Stimulated activated CD8-positive, alpha-beta memory T cell treated with anti-CD3 and anti-CD28 coated beads, Interleukin-4, amount 100 ng/mL, for 48 hours (primary cell): ENCODE measurements at regions not wholly inside any gene's neighbourhood (a gene's known extent, or its start where the extent isn't known, plus 50 kb on each side); places are given as distances from the start of the nearest gene placed in this dataset.
"Not testable (repeated sequence)": the region's sequence is repeated elsewhere in the genome, so short reads cannot be mapped to it uniquely, and the experiment has no call there.

Source experiments
- DNase-seq: peaks from one replicate; pipeline ENCODE4 v3.0.0-alpha.2; 2020

DNA sequence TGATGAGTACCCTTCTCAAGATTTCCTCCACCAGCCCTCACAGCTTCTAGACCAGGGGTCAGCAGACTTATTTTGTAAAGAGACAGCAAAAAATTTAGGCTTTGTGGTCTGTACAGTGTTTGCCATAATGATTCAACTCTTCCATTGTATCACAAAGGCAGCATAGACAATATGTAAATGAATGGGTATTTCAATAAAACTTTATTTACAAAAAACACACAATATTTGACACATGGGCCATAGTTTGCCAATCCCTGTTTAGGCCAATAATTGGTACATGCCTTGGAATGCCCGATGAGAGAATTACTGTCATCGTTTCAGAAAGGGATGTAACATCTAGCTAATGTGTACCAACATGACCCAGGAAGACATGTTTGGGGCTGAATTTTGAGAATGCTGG is 178.9 kb upstream of the GALNT2 start:
- no peak for DNase-seq

- DNase-seq = no peak
These were observed 178.5 kb upstream of the GALNT2 start for GRCh38 chr1:229888561-229889001.

DNA sequence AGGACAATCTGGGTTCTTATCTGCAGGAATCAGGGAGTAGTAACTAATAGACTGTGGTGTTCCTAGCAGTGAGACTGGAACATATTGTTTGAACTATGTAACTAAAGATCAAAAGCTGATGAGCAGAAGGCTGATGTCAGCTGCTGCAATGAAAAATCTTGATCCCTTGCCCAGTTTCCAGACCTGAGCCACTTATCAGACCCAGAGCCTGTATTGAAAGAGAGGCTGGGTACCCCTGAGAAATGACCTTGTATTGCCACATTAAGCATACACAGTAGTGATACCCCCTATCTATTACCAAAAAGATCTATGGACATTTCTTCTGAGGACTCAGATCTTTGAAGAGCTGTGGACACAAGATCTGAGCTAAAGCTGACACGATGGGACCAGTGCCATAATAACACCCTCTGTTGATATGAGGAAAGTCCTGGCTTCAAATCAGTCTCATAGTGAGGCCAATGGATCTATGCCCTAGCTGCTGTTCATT is 178.0 kb upstream of the GALNT2 start:
- DNase-seq = no peak

- no peak for DNase-seq
These were observed 175.8 kb upstream of the GALNT2 start for GRCh38 chr1:229891227-229891626.

- DNase-seq = no peak
These were observed 174.4 kb upstream of the GALNT2 start for GRCh38 chr1:229892515-229893117.

DNA sequence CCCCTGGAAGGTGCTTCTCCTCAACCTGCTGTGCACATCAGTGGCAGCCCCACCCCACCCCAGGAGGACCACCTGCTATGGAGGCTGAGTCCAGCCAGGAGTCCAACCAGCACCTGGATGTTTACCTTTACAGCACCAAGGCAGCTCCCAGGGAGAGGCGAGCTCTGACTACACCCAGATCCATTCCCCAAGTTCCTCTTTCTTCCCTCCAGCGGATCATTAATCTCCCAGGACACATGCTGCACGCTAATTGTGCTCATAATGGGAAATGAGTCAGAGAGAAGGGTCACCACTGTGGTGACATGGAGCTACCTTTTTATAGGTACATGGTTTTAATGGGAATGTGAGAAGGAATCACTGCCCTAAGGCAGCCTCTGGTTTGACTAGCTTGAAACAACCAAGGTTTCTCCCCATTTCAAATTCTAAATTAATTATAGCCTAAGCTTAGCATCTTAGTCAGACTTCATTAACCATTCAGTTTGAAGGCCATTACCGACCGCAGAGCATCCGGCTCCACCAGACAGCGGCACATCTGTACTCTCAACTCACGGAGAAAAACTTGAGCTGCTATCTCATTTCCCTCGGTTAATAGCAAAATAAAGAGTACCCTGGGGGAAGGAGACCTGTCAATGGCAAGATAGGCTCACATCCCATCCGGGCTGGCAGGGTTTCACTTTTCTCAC is 173.1 kb upstream of the GALNT2 start:
- DNase-seq = no peak

DNA sequence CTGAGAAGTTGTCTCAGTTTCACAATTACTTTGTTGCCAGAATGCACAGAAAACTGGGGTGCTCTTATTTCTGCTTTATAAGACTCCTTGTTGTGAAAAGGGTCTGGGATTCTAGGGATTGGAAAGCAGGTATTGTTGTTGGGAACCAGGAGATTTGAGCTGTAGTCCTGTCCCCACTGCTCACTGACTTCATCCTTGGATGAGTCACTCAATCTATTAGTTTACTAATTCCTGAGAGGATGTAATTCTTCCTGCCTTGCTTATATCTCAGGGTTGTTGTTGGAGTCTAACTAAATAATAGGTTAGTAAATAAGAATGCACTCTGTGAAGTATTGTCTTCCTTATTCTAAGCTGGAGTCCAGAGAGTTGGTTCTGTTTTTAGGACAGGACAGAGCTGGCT is 172.5 kb upstream of the GALNT2 start:
- no peak for DNase-seq

DNA sequence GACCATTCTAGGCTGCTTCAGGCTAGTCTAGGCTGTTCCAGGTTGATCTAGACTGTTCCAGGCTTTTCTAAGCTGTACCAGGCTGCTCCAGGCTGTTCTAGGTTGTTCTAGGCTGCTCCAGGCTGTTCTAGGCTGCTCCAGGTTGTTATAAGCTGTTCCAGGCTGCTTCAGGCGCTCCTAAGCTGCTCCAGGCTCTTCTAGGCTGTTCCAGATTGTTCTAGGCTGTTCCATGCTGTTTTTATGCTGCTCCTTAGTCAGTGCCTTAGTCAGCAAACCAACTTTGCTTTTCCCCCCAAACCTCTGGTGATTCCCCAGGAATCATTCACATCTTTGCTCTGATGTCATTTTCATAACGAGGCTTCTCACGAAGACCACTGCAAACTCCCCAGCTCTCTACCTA is 171.4 kb upstream of the GALNT2 start:
- no peak for DNase-seq

DNA sequence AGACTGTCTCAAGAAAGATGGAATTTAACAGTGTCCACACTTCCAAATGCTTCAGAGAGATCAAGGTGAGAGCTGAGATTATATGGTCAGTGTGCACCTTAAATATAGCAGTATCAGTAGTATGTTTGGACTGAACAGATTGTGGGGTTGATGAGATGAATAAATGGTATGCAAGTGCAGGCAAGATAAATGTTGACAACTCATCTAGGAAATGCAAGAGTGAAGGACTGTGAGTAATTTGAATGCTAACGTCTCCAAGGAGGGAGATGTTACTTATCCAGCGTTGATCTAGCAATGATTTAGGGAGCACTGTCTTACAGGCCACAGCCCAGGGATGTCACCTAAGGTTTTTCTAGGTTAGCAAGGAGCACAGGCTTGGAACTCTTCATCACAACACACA is 170.7 kb upstream of the GALNT2 start:
- no peak for DNase-seq

GRCh38 chr1:229896861-229897260 is 170.2 kb upstream of the GALNT2 start:
- DNase-seq = no peak

- DNase-seq = no peak
These were observed 169.5 kb upstream of the GALNT2 start for GRCh38 chr1:229897501-229897900.

- DNase-seq = no peak
These were observed 166.8 kb upstream of the GALNT2 start for GRCh38 chr1:229900220-229900619.

GRCh38 chr1:229905031-229905545 is 161.9 kb upstream of the GALNT2 start:
- DNase-seq = no peak

DNA sequence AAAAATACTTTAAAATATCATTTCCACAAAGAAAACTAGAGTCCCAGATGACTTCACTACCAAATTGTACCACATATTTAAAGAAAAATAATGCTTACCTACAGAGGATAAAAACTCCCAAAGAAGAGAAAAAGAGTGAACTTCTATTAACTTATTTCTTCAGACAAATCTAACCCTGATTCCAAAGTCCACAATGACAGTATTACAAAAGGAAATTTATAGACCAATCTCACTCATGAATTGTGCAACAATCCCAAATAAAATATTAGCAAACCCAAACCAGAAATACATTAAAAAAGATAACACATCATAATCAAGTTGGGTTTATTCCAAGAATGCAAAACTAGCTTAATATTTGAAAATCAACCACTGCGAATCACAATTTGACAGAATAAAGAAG is 161.4 kb upstream of the GALNT2 start:
- no peak for DNase-seq

GRCh38 chr1:229907884-229908638 is 159.0 kb upstream of the GALNT2 start:
- no peak for DNase-seq

GRCh38 chr1:229908689-229909088 is 158.3 kb upstream of the GALNT2 start:
- DNase-seq = no peak

DNA sequence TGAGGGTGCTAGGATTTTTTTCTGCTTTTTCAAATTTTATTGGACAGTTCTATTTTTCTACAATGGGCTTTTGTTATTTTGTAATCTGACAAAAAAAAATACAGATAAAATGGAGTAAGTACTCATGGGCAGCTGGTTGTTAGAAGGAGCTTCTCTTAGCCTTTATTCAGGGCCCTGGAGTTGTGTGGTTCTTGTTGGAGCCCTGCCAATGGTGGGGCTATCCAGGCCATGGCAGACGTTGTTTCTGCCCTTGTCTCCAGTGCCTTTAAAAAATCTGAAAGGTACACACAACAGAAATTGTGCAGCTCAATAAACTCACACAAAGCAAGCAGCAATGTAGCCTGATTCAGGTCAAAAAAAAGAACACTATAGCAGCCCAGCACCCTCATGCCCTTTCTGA is 153.5 kb upstream of the GALNT2 start:
- DNase-seq = no peak

- not testable (repeated sequence) for DNase-seq
These were observed 147.6 kb upstream of the GALNT2 start for GRCh38 chr1:229919488-229919887.

- no peak for DNase-seq
These were observed 146.4 kb upstream of the GALNT2 start for GRCh38 chr1:229920683-229921082.

- no peak for DNase-seq
These were observed 144.8 kb upstream of the GALNT2 start for GRCh38 chr1:229922249-229922648.

- DNase-seq = no peak
These were observed 142.4 kb upstream of the GALNT2 start for GRCh38 chr1:229924639-229925038.

DNA sequence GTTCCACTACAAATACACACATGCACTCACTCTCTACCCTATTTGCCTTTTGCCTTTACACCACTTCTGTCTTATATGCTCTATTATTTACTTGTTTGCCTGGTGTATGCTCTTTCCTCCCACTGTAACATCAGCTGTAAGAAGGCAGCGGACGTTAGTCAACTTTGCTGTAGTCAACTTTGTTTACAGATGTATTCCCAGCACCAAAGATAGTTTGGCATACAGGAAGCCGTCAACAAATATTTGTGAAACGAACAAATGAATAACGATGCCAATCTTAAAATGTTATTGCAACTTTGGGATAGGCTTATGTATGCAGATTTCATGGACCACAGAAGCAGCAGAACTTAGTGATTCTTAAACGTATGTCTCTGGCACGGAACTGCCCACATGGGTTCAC is 138.3 kb upstream of the GALNT2 start:
- no peak for DNase-seq

DNA sequence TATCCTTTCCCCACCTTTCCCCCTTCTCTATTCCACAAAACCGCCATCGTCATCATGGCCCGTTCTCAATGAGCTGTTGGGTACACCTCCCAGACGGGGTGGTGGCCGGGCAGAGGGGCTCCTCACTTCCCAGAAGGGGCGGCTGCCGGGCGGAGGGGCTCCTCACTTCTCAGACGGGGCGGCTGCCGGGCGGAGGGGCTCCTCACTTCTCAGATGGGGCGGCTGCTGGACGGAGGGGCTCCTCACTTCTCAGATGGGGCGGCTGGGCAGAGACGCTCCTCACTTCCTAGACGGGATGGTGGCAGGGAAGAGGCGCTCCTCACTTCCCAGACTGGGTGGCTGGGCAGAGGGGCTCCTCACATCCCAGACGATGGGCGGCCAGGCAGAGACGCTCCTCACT is 135.3 kb upstream of the GALNT2 start:
- not testable (repeated sequence) for DNase-seq

DNA sequence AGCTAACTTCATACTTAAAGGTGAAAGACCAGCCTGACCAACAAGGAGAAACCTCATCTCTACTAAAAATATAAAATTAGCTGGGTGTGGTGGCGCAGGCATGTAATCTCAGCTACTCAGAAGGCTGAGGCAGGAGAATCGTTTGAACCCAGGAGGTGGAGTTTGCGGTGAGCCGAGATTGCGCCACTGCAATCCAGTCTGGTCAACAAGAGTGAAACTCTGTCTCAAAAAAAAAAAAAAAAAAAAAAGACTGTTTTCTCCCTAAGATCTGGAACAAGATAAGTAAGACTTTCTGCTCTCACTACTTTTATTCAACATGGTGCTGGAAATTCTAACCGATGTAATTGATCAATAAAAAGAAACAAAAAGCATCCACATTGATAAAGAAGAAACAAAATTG is 131.9 kb upstream of the GALNT2 start:
- DNase-seq = not testable (repeated sequence)
